ENCODE measurements at regions not wholly inside any gene's neighbourhood (a gene's known extent, or its start where the extent isn't known, plus 50 kb on each side); places are given as distances from the start of the nearest gene placed in this dataset.

GRCh38 chr13:61913183-61913582, 497.5 kb upstream of the PCDH20 start:
- DNase-seq (ENCODE audit: low spot score) = no peak
- in situ Hi-C loops (cut with MboI; ENCODE audit: low pct_unique_long_range_greater_than_20kb, low sequenced_read_pairs, unreplicated experiment) = no loop called here

DNA sequence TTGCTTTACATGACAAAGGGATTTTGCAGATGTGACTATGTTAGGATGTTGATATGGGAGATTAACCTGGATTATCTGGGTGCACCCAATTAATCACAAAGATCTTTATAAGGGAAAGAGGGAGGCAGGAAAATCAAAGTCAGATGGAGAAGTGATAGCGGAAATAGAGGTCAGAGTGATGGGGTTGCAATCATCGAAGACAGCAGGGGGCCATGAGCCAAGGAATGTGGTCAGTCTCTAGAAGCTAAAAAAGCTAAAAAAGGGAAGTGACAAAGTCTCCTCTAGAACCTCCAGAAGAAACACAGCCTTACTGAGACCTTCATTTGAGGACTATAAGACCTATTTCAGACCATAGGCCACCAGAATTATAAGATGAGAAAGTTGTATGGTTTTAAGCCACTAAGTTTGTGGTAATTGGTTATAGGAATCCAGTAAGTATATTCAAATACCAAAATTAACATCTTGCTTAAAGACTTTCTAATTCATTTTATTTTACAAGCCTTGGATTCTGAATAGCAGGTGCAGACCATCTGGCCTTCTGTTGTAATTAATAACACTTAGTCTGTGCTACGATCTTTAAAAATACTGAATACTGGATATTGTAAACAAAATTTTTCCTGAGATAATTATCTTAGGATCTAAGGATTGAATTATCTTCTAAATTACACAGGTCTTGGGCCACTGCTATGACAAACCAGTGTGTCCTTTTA, 493.4 kb upstream of the PCDH20 start:
- no peak for TF ChIP-seq CTCF (IDR thresholded peaks at IDR 0.05; ENCODE audit: extremely low read depth, insufficient read depth, missing control alignments)
- no peak for DNase-seq (ENCODE audit: low spot score)
- in situ Hi-C loops (cut with MboI; ENCODE audit: low pct_unique_long_range_greater_than_20kb, low sequenced_read_pairs, unreplicated experiment) = no loop called here

More at GRCh38 chr13:61913183-61913582, 497.5 kb upstream of the PCDH20 start:
- no peak for TF ChIP-seq CTCF (IDR thresholded peaks at IDR 0.05; ENCODE audit: extremely low read depth, insufficient read depth, missing control alignments)

DNA sequence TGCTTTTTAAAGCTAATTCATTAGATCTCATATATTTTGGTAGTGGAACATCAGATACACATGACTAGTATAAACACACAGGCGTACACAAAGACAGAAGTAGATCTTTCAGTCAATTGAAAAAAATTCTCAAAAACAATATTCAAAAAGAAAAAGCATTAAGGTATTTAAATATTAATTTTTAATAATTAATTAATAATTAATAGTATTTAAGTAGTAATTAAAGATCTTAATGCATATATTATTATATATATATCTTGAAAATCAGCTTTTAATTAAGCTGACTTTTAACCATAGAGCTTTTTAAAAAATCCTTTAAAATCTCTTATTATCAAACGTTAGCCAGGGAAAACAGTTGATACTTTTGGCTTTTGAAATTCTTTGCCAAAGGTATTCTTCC, 489.4 kb upstream of the PCDH20 start:
- in situ Hi-C loops (cut with MboI; ENCODE audit: low pct_unique_long_range_greater_than_20kb, low sequenced_read_pairs, unreplicated experiment) = no loop called here
- no peak for DNase-seq (ENCODE audit: low spot score)
- TF ChIP-seq CTCF (IDR thresholded peaks at IDR 0.05; ENCODE audit: extremely low read depth, insufficient read depth, missing control alignments) = no peak

DNA sequence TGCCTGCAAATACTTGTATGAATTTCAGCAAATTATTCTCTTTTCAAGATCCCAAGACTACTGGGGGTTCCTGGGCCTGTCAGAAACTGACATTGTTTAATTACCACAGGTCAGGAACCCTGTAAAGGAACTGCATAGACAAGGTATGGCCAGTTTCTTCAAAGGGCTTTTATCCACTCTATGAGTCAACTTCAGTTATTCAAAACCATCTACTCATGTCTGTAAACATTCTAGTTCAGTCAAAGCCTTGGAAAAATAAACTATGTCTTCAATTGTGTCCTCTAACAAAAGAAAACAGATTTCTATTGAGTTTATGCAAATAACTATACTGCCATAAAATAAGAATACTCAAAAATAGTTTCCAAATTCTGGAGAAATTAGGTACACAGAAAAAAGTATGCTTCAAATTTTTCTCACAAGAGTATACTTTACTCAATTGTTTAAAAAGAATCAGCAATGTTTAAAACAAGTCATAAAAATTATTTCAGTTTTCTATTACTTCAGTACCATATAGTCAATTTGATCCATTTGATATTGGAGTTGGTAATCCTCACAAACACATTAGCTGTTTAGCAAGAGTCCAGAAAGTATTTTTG, 486.4 kb upstream of the PCDH20 start:
- in situ Hi-C loops (cut with MboI; ENCODE audit: low pct_unique_long_range_greater_than_20kb, low sequenced_read_pairs, unreplicated experiment) = no loop called here
- no peak for DNase-seq (ENCODE audit: low spot score)
- no peak for TF ChIP-seq CTCF (IDR thresholded peaks at IDR 0.05; ENCODE audit: extremely low read depth, insufficient read depth, missing control alignments)

- no peak for DNase-seq (ENCODE audit: low spot score)
- in situ Hi-C loops (cut with MboI; ENCODE audit: low pct_unique_long_range_greater_than_20kb, low sequenced_read_pairs, unreplicated experiment) = no loop called here
- TF ChIP-seq CTCF (IDR thresholded peaks at IDR 0.05; ENCODE audit: extremely low read depth, insufficient read depth, missing control alignments) = no peak
Measured at GRCh38 chr13:61900033-61900432, 484.4 kb upstream of the PCDH20 start.

- DNase-seq (ENCODE audit: low spot score) = no peak
- no peak for TF ChIP-seq CTCF (IDR thresholded peaks at IDR 0.05; ENCODE audit: extremely low read depth, insufficient read depth, missing control alignments)
- in situ Hi-C loops (cut with MboI; ENCODE audit: low pct_unique_long_range_greater_than_20kb, low sequenced_read_pairs, unreplicated experiment) = no loop called here
Measured at GRCh38 chr13:61898207-61898606, 482.6 kb upstream of the PCDH20 start.

Measured in GM13977 (cell line).